NCI-H2107 treated with DMSO at 0.1 percent for 48 hours (cell line): ENCODE measurements at regions not wholly inside any gene's neighbourhood (a gene's known extent, or its start where the extent isn't known, plus 50 kb on each side); places are given as distances from the start of the nearest gene placed in this dataset.

Experiments
- DNase-seq: peaks from one replicate; lab custom pipeline; 2025; ENCODE audit not compliant: unreplicated experiment; lab: John Stamatoyannopoulos, UW

DNA sequence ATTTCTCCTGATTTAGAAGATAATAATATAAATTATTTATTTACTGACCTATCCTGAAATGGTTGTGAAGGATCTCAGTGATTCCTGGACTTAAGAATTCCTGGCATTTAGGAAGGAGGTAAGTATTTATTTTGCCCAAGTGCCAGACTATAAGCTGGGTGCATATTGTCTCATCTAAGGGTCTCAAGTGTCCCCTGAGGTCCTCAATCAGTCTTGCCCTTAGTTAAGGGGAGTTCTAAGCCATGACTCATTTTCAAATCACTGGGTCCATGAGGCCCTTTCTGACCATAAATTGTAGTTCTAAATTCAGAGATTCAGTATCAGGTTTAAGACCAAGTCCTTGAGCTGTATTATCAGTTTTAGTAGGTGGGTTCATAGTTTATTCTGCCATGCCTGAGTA is 251.6 kb upstream of the MEOX2 start:
- DNase-seq: no peak

DNA sequence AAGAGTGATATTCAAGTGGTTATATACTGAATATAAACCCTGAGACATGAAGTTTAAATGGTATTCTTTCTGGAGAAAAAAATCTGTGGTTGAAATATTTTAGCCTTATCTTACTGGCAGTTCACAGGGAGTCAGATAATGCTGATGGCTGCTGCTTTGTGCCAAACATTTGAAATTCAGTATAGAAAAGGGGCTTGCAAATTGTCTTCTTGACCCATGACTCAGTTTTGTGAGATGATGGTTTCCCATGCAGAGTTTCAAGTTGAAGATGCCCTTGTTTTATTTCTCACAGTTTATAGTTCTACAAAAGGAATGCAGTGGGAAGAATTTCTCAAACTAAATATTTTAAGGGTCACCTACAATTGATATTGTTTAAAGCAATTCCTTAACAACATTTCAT is 251.1 kb upstream of the MEOX2 start:
- no peak for DNase-seq

GRCh38 chr7:15936991-15937390 is 250.5 kb upstream of the MEOX2 start:
- no peak for DNase-seq

DNA sequence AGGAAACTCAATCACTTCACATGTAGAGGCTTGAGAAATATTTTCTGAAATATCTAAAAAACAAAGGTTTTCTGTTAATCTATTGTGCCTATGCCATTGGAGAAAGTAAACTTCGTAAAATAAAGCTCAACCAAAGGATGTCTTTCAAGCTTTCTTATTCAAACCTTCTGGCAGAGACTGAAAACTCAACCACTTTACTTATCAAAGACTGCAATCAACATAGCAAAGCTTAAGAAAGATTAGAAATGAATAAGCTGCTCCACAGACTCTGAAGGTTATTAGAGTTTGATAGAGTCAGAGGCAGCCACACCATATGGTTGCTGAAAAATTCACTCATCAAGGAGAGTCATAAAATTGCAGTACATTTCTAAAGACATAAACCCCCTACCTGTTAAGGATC is 245.8 kb upstream of the MEOX2 start:
- DNase-seq: no peak

GRCh38 chr7:15929411-15929810 is 242.9 kb upstream of the MEOX2 start:
- no peak for DNase-seq

GRCh38 chr7:15925608-15926007 is 239.1 kb upstream of the MEOX2 start:
- no peak for DNase-seq

GRCh38 chr7:15924910-15925309 is 238.4 kb upstream of the MEOX2 start:
- no peak for DNase-seq

GRCh38 chr7:15922002-15922401 is 235.5 kb upstream of the MEOX2 start:
- DNase-seq: no peak

DNA sequence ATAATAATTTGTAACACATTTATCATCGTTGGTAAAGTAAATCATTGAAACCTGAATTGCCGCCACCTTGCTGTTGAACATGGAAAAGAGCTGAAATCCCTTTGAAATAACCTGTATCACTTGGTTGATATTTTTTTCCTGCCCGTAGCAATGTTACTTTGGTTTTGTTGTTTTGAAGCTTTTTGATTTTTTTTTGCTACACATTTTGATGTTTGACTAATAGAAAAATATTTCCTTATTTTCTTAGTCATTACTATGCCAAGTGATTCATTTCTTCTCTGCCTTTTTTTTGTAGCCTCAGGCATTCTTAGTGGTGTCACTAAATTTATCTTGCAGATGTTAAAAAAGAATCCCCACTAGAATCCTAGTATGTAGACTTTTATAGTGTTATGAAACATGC is 235.1 kb upstream of the MEOX2 start:
- DNase-seq: no peak

- DNase-seq: no peak
These were observed 234.5 kb upstream of the MEOX2 start for GRCh38 chr7:15920953-15921352.

- no peak for DNase-seq
These were observed 230.3 kb upstream of the MEOX2 start for GRCh38 chr7:15916681-15917380.

- DNase-seq: no peak
These were observed 229.3 kb upstream of the MEOX2 start for GRCh38 chr7:15915686-15916293.

DNA sequence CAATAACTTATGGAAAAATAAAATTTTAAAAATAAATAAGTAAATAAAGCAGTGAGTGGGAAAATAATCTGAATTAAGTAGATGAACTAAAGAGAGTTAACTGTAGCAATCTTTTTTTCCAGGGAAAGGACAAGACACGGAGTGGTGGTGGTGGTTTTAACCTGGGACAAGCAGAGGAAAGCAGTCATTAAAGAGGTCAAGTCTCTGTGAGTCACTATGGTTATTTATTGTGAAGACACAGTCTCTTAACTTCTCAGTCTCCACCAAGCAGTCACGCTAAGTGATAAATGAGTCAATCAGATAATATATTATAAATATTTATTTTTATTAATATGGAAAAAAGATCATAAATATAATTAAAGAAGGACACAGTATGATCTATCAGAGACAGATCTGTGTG is 228.1 kb upstream of the MEOX2 start:
- no peak for DNase-seq

GRCh38 chr7:15906436-15906835 is 220.0 kb upstream of the MEOX2 start:
- no peak for DNase-seq

DNA sequence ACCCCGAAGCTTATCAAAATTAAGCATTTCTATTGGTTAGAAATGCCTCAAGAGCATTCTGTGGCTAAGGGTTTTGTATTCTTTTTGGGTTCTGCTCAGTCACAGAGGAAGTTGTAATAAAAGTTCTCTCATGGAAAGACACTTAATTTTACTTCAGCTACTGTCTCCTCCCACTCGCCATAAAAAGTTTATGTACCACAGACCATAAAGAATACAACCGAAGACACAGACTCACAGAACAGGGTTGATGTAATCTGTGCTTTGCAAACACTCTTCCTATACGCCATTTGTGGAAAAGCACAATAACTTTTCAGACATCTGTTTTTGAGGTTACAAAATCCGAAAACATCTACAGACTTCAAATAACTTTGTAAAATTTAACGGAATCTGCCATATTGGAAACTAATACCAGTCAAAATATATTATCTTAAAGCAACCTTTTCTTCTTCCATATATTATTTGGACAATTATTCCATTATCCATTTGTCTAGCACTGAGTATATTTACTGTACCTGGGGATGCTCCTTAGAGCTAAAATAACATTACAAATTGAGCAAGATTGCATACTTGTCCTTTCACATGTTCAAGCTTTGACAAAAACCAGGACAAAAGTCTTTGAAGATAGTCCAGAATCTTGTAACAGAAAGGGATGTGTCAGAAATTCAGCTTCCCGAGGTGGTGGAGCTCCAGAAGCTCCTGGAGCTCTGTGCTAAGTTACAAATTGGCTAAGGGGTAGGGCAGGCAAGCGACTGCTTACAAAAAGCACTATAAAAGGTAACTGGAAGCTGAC is 219.0 kb upstream of the MEOX2 start:
- no peak for DNase-seq

DNA sequence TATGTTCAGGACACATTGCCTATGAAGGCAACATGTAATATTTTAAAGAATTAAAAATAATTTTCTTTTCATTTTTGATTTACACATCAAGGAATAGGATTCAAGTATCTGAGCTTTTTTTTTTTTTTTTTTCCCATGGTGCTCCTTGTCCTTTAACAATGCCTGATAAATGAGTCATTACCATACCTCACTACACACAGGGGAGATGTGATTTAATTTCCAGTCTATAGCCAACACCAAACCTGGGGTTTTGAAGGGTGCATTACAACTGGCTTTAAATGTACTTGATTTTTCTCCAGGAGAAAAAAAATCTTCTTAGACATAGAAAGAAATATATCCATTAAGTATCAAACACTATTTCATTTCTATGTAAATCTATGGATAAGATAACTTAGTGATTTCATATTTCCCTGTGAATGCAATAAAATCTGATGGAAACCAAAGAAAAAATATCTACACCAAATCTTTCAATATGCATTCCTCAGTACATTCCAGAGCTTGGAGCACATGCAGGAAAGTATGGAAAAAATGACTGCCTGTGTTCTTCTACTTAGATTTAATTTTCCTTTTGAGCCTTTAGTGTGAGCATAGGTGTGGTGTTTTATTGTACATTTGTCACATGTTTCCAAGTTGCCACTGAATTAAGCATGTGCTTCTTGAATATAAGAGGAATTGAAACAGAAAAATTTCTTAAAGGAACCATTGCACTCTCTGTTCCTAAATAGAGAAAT is 204.8 kb upstream of the MEOX2 start:
- no peak for DNase-seq

DNA sequence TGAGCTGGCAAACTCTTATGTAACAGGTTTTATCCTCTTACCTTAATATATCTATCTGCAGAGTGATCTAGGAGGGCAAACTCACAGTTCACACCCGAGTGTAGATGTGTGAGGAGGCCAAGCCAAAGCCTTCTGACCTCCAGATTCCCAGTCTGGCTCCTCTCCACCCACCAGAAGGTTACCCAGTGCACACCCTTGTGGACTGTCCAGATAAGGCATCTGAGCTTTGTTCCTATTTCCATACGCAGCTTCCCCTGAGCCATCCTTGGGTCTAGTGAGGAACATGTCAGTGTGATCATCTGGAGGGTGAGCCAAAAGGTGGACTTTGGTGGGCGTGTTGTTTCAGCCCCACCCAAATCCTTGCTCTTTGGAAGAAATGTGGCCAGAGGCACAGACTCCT is 203.0 kb upstream of the MEOX2 start:
- no peak for DNase-seq

GRCh38 chr7:15888090-15888489 is 201.6 kb upstream of the MEOX2 start:
- no peak for DNase-seq

GRCh38 chr7:15886626-15887025 is 200.1 kb upstream of the MEOX2 start:
- DNase-seq: no peak

GRCh38 chr7:15885678-15886077 is 199.2 kb upstream of the MEOX2 start:
- DNase-seq: no peak

DNA sequence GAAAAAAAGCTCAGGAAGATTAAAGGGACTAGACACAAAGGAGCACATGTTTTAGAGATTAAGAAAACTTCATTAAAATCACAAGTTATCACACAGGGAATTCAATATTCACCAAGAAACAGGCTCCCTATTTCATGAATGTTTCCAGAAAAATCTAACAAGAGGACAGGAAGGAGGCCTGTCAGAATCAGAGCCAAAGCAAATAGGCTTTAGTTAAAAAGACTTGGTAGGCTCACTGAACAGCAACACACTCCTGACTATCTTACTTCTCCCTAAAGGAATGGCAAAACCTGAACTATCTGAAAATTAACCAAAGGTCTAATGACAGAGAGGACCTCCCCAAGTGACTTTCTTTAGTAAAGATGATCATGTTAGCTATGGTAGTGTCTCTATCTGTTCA is 188.3 kb upstream of the MEOX2 start:
- DNase-seq: no peak

- no peak for DNase-seq
These were observed 183.9 kb upstream of the MEOX2 start for GRCh38 chr7:15870347-15870746.
